HepG2 (cell line): ENCODE measurements at regions not wholly inside any gene's neighbourhood (a gene's known extent, or its start where the extent isn't known, plus 50 kb on each side); places are given as distances from the start of the nearest gene placed in this dataset.

Source experiments
- ATF6 ChIP-seq: sonication (generic); formaldehyde crosslinking; conservative IDR thresholded peaks from 2 replicates; pipeline ENCODE4 v1.4.0; 2020; ENCODE audit warnings: missing genetic modification reagents
- CREB1 ChIP-seq, 2 experiments: fragments of 450-650 bp in 1 of 2; IDR thresholded peaks; 2 replicates each; pipeline ENCODE4 v1.6.1; 2016 to 2017; ENCODE audit warnings: control low read depth in 1 of 2, mild to moderate bottlenecking in 1 of 2, missing compliant biosample characterization in 1 of 2, missing genetic modification characterization in 1 of 2
- ETV6 ChIP-seq: sonication (generic); formaldehyde crosslinking; conservative IDR thresholded peaks from 2 replicates; pipeline ENCODE4 v1.4.0; 2020; ENCODE audit warnings: missing genetic modification reagents
- FOSL1 ChIP-seq: sonication (generic); formaldehyde crosslinking; IDR thresholded peaks from 2 replicates; pipeline ENCODE4 v1.9.0; 2021; ENCODE audit warnings: missing genetic modification reagents, borderline replicate concordance
- PHB2 ChIP-seq: fragments of 450-650 bp; IDR thresholded peaks from 2 replicates; pipeline ENCODE4 v1.6.1; 2018; ENCODE audit not compliant: partially characterized antibody
- POLR2AphosphoS5 ChIP-seq: IDR thresholded peaks from 2 replicates; pipeline ENCODE4 v1.6.1; 2012; ENCODE audit warnings: low read depth, low read length
- SMAD3 ChIP-seq: sonication (generic); formaldehyde crosslinking; IDR thresholded peaks from 2 replicates; pipeline ENCODE4 v1.4.0; 2020; ENCODE audit warnings: missing genetic modification reagents
- TMF1 ChIP-seq: sonication (generic); formaldehyde crosslinking; IDR thresholded peaks from 2 replicates; pipeline ENCODE4 v1.8.1; 2022; ENCODE audit warnings: low read depth, missing genetic modification reagents
- ZNF224 ChIP-seq: sonication (generic); formaldehyde crosslinking; IDR thresholded peaks from 2 replicates; pipeline ENCODE4 v1.5.0; 2020; ENCODE audit warnings: mild to moderate bottlenecking, missing genetic modification reagents
- ZNF30 ChIP-seq: sonication (generic); formaldehyde crosslinking; IDR thresholded peaks from 2 replicates; pipeline ENCODE4 v1.5.0; 2020; ENCODE audit warnings: mild to moderate bottlenecking, missing genetic modification reagents
- ZNF577 ChIP-seq: sonication (generic); formaldehyde crosslinking; IDR thresholded peaks from 2 replicates; pipeline ENCODE4 v1.4.0; 2020; ENCODE audit warnings: mild to moderate bottlenecking, low read depth, missing genetic modification reagents, borderline replicate concordance

- no peak for TF ChIP-seq ZNF577 (CRISPR knock-in tag)
- no peak for TF ChIP-seq ZNF30
- TF ChIP-seq TMF1 (CRISPR knock-in tag), result no peak
- no peak for TF ChIP-seq SMAD3 (CRISPR knock-in tag)
- TF ChIP-seq FOSL1 (CRISPR knock-in tag), result no peak
- TF ChIP-seq CREB1 (IDR thresholded peaks at IDR 0.05), result no peak
- no peak for TF ChIP-seq CREB1 (CRISPR knock-in tag; IDR thresholded peaks at IDR 0.05)
- no peak for TF ChIP-seq ETV6 (CRISPR knock-in tag)
- TF ChIP-seq ATF6 (CRISPR knock-in tag), result no peak
- TF ChIP-seq PHB2, result no peak
- TF ChIP-seq POLR2AphosphoS5, result no peak
- TF ChIP-seq ZNF224 (CRISPR knock-in tag), result no peak
These were observed 192.3 kb upstream of the C11orf87 start for GRCh38 chr11:109229682-109230081.
